HCT116 (cell line): ENCODE measurements at regions not wholly inside any gene's neighbourhood (a gene's known extent, or its start where the extent isn't known, plus 50 kb on each side); places are given as distances from the start of the nearest gene placed in this dataset.

Experiments
- JUND ChIP-seq: IDR thresholded peaks from 2 replicates; pipeline ENCODE4 v1.6.1; 2012
- POLR2AphosphoS5 ChIP-seq: IDR thresholded peaks from 2 replicates; pipeline ENCODE4 v1.6.1; 2011; ENCODE audit warnings: mild to moderate bottlenecking, low read depth, low read length, moderate library complexity
- TF ChIP-seq, protein P1 (sequence below), 3 experiments: fragments of 200-600 bp in 1 of 3; sonication (generic) in 1 of 3; IDR thresholded peaks in 2 of 3; conservative IDR thresholded peaks in 1 of 3; 2 replicates each; pipeline ENCODE4 v1.5.1; 2012 to 2017; ENCODE audit warnings: low read depth in 2 of 3, low read length in 2 of 3, antibody characterized with exemption in 1 of 3, borderline replicate concordance in 1 of 3, control low read depth in 1 of 3, mild to moderate bottlenecking in 1 of 3, mixed read lengths in 1 of 3, mixed run types in 1 of 3, moderate library complexity in 1 of 3; ENCODE audit not compliant: insufficient read depth in 1 of 3
- TF ChIP-seq, protein P2 (sequence below): IDR thresholded peaks from 2 replicates; pipeline ENCODE4 v1.6.1; 2012

- TF ChIP-seq, protein P1, sequence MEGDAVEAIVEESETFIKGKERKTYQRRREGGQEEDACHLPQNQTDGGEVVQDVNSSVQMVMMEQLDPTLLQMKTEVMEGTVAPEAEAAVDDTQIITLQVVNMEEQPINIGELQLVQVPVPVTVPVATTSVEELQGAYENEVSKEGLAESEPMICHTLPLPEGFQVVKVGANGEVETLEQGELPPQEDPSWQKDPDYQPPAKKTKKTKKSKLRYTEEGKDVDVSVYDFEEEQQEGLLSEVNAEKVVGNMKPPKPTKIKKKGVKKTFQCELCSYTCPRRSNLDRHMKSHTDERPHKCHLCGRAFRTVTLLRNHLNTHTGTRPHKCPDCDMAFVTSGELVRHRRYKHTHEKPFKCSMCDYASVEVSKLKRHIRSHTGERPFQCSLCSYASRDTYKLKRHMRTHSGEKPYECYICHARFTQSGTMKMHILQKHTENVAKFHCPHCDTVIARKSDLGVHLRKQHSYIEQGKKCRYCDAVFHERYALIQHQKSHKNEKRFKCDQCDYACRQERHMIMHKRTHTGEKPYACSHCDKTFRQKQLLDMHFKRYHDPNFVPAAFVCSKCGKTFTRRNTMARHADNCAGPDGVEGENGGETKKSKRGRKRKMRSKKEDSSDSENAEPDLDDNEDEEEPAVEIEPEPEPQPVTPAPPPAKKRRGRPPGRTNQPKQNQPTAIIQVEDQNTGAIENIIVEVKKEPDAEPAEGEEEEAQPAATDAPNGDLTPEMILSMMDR (IDR thresholded peaks at IDR 0.05 in 2 of 3, conservative IDR thresholded peaks at IDR 0.05 in 1 of 3; ENCODE audit: borderline replicate concordance in 1 of 3, insufficient read depth in 1 of 3, low read depth in 2 of 3, low read length in 2 of 3): no peak
- TF ChIP-seq POLR2AphosphoS5 (no peak), JUND (no peak)
- TF ChIP-seq, protein P2, sequence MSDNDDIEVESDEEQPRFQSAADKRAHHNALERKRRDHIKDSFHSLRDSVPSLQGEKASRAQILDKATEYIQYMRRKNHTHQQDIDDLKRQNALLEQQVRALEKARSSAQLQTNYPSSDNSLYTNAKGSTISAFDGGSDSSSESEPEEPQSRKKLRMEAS: no peak
Observed at GRCh38 chr6:145502416-145502815, 232.9 kb downstream of the EPM2A start.
